Pancreas (tissue), 10 donors: ENCODE measurements at regions not wholly inside any gene's neighbourhood (a gene's known extent, or its start where the extent isn't known, plus 50 kb on each side); places are given as distances from the start of the nearest gene placed in this dataset.
"Not testable (repeated sequence)": the region's sequence is repeated elsewhere in the genome, so short reads cannot be mapped to it uniquely, and the experiment has no call there.

ENCODE experiments used
- ATAC-seq, 4 donors: fragments of 200-7000 bp; cut with Tn5 transposase; one replicate each; pipeline versions ENCODE4 v1.8.0 to v1.9.1; 2020; ENCODE audit warnings: mild to moderate bottlenecking in 4 of 4, moderate library complexity in 4 of 4
- DNase-seq, 6 donors: peaks; one replicate each; pipeline ENCODE4 v3.0.0-alpha.2; 2020
- FAIRE-seq: peaks from 2 replicates; lab custom pipeline; 2012; peaks lifted over from hg19 to GRCh38; lab: Jason Lieb, UNC
- H3K27ac ChIP-seq, 4 donors: fragments of 200-600 bp; sonication (generic); 1 replicate in 3 of 4; 2 replicates in 1 of 4; pipeline versions ENCODE4 v1.5.0 to v1.8.0; 2020
- H3K27me3 ChIP-seq, 4 donors: fragments of 200-600 bp; one replicate each; pipeline ENCODE4 v1.8.0; 2021
- H3K36me3 ChIP-seq, 3 donors: fragments of 200-600 bp; sonication (generic) in 1 of 3; one replicate each; pipeline versions ENCODE4 v1.5.0 to v1.8.0; 2020 to 2021
- H3K4me1 ChIP-seq, 3 donors: fragments of 200-600 bp; one replicate each; pipeline ENCODE4 v1.8.0; 2021
- H3K4me3 ChIP-seq, 4 donors: fragments of 200-600 bp; sonication (generic) in 2 of 4; one replicate each; pipeline versions ENCODE4 v1.5.0 to v1.8.0; 2020 to 2021
- H3K9me3 ChIP-seq, 4 donors: fragments of 200-600 bp; one replicate each; pipeline ENCODE4 v1.8.0; 2021
- CTCF ChIP-seq, 4 donors: fragments of 200-600 bp; sonication (generic) in 3 of 4; IDR thresholded peaks; one replicate each; pipeline versions ENCODE4 v1.5.0 to v1.8.0; 2021; ENCODE audit warnings: antibody characterized with exemption in 4 of 4
- WGBS, 2 donors: extraction: QIAGEN DNeasy Blood & Tissue Kit; methylation state at CpG; one replicate each; pipeline ENCODE4 v1.1.7; 2013; 5-methylcytosine and 5-hydroxymethylcytosine counted together
- intact Hi-C, 3 donors: fragments of 100-400 bp; cut with DNase I; formaldehyde crosslinking; loops; one replicate each; pipeline versions ENCODE4 v1.11.1 to v1.14.2; 2022
- donor health status: healthy with polysubstance abuse.
- donor health status: DM: no; HTN: no; CAD: no; lungs with moderate emphysema.
- donor health status: DM: no; HTN: no; CAD: no.
- donor health status: control.
- donor health status: control.
- donor health status: Bipolar disorder and iron deficiency.
- donor health status: DM: yes; HTN: yes; CAD: no.
- donor health status: DM: no; HTN: no; CAD: no.
- donor health status: DM: no; HTN: no; CAD: no.
- donor health status: DM: yes; HTN: yes; CAD: no.

GRCh38 chr5:67842806-67843205 is 372.8 kb upstream of the PIK3R1 start:
- Histone ChIP-seq H3K27ac (no peak overlapping the region), H3K36me3 (no peaks in the 10 kb centered on the region), H3K27me3 (peaks cover 0 to 4% (median 0%) of the 10 kb centered on the region in 4 donors), H3K4me3 (no peak overlapping the region), H3K9me3 (no peaks in the 10 kb centered on the region), H3K4me1 (no peaks in the 10 kb centered on the region)
- intact Hi-C loops: no loop called here
- FAIRE-seq (no peak), DNase-seq (no peak), ATAC-seq (no peak)
- 60 to 69% methylated on average over 3 of the region's 3 CpGs for WGBS, 2 donors
- TF ChIP-seq CTCF (IDR thresholded peaks at IDR 0.05): no peak

- FAIRE-seq, ATAC-seq, H3K36me3 ChIP-seq, H3K27me3 ChIP-seq, H3K4me3 ChIP-seq, DNase-seq, H3K4me1 ChIP-seq, H3K9me3 ChIP-seq, H3K27ac ChIP-seq, intact Hi-C loops: not testable (repeated sequence)
- WGBS, 2 donors: 79 to 92% methylated on average over 3 of the region's 3 CpGs
Measured at GRCh38 chr5:67837225-67837624, 378.3 kb upstream of the PIK3R1 start.

- intact Hi-C loops, H3K27me3 ChIP-seq, H3K9me3 ChIP-seq, DNase-seq, H3K36me3 ChIP-seq, H3K27ac ChIP-seq, H3K4me1 ChIP-seq, FAIRE-seq, H3K4me3 ChIP-seq, ATAC-seq: not testable (repeated sequence)
- WGBS, 2 donors: 58 to 69% methylated on average over 1 of the region's 1 CpG
Measured at GRCh38 chr5:67836496-67836895, 379.1 kb upstream of the PIK3R1 start.

- FAIRE-seq: no peak
- intact Hi-C loops: no loop called here
- no peak overlapping the region for H3K4me3 ChIP-seq
- WGBS, 2 donors: 32 to 75% methylated on average over 1 of the region's 1 CpG
- no peaks in the 10 kb centered on the region for H3K9me3 ChIP-seq
- H3K36me3 ChIP-seq: no peaks in the 10 kb centered on the region
- H3K27me3 ChIP-seq: no peaks in the 10 kb centered on the region
- H3K4me1 ChIP-seq: no peaks in the 10 kb centered on the region
- ATAC-seq: no peak
- no peak for TF ChIP-seq CTCF (IDR thresholded peaks at IDR 0.05)
- no peak overlapping the region for H3K27ac ChIP-seq
- DNase-seq: no peak
Measured at GRCh38 chr5:67831048-67831447, 384.5 kb upstream of the PIK3R1 start.

- WGBS, 2 donors: 77 to 87% methylated on average over 7 of the region's 7 CpGs
- FAIRE-seq (no peak), ATAC-seq (no peak), DNase-seq (no peak)
- Histone ChIP-seq H3K27me3 (no peaks in the 10 kb centered on the region), H3K27ac (no peak overlapping the region), H3K4me3 (no peak overlapping the region), H3K9me3 (no peaks in the 10 kb centered on the region), H3K36me3 (no peaks in the 10 kb centered on the region), H3K4me1 (no peaks in the 10 kb centered on the region)
- intact Hi-C loops: no loop called here
- no peak for TF ChIP-seq CTCF (IDR thresholded peaks at IDR 0.05)
Measured at GRCh38 chr5:67827541-67827940, 388.0 kb upstream of the PIK3R1 start.

GRCh38 chr5:67824852-67825251 is 390.7 kb upstream of the PIK3R1 start:
- WGBS, 2 donors: 73% methylated on average over 3 of the region's 3 CpGs

More at GRCh38 chr5:67824852-67825251, 390.7 kb upstream of the PIK3R1 start:
- Histone ChIP-seq H3K27ac (no peak overlapping the region), H3K4me1 (no peaks in the 10 kb centered on the region), H3K4me3 (no peak overlapping the region), H3K9me3 (no peaks in the 10 kb centered on the region), H3K27me3 (no peaks in the 10 kb centered on the region), H3K36me3 (no peaks in the 10 kb centered on the region)
- no peak for TF ChIP-seq CTCF (IDR thresholded peaks at IDR 0.05)
- ATAC-seq (no peak), FAIRE-seq (no peak), DNase-seq (no peak)
- intact Hi-C loops: no loop called here
